GM23338 (cell line): ENCODE measurements at regions not wholly inside any gene's neighbourhood (a gene's known extent, or its start where the extent isn't known, plus 50 kb on each side); places are given as distances from the start of the nearest gene placed in this dataset.

Experiments
- ATAC-seq: fragments of 200-7000 bp; cut with Tn5 transposase; 3 replicates; pipeline ENCODE4 v1.9.1; 2020
- DNase-seq: peaks from one replicate; pipeline ENCODE4 v3.0.0-alpha.2; 2015; ENCODE audit warnings: low spot score
- H2AFZ ChIP-seq: fragments of 200-600 bp; sonication (generic); 2 replicates; pipeline ENCODE4 v1.8.0; 2016; ENCODE audit warnings: antibody characterized with exemption, mild to moderate bottlenecking, moderate library complexity
- H3F3A ChIP-seq: fragments of 200-600 bp; sonication (generic); replicated peaks from 2 replicates; pipeline ENCODE4 v1.8.0; 2017; ENCODE audit warnings: antibody characterized with exemption, mixed run types, low read depth
- H3K27ac ChIP-seq: fragments of 200-600 bp; sonication (generic); 2 replicates; pipeline ENCODE4 v1.6.1; 2016; ENCODE audit warnings: low read depth
- H3K27me3 ChIP-seq: fragments of 200-600 bp; sonication (generic); 2 replicates; pipeline ENCODE4 v1.8.0; 2016; ENCODE audit warnings: mild to moderate bottlenecking, mixed run types, moderate library complexity; ENCODE audit not compliant: insufficient read depth
- H3K36me3 ChIP-seq: fragments of 200-600 bp; sonication (generic); 2 replicates; pipeline ENCODE4 v1.8.0; 2016; ENCODE audit warnings: mild to moderate bottlenecking; ENCODE audit not compliant: insufficient read depth
- H3K4me1 ChIP-seq: fragments of 200-600 bp; sonication (generic); 2 replicates; pipeline ENCODE4 v1.8.0; 2016; ENCODE audit warnings: mild to moderate bottlenecking, moderate library complexity; ENCODE audit not compliant: insufficient read depth
- H3K4me2 ChIP-seq: fragments of 200-600 bp; sonication (generic); 2 replicates; pipeline ENCODE4 v1.7.1; 2017; ENCODE audit warnings: mixed run types
- H3K4me3 ChIP-seq: fragments of 200-600 bp; sonication (generic); 2 replicates; pipeline ENCODE4 v1.6.1; 2016; ENCODE audit warnings: mixed run types
- H3K79me2 ChIP-seq: fragments of 200-600 bp; sonication (generic); replicated peaks from 2 replicates; pipeline ENCODE4 v1.8.0; 2017; ENCODE audit warnings: mild to moderate bottlenecking; ENCODE audit not compliant: insufficient read depth
- H3K9me2 ChIP-seq: fragments of 200-600 bp; sonication (generic); 2 replicates; pipeline ENCODE4 v1.8.0; 2017; ENCODE audit not compliant: insufficient read depth
- H4K20me1 ChIP-seq: fragments of 200-600 bp; sonication (generic); replicated peaks from 2 replicates; pipeline ENCODE4 v1.8.0; 2017; ENCODE audit warnings: mild to moderate bottlenecking; ENCODE audit not compliant: insufficient read depth
- H3K27ac Mint-ChIP-seq: 2 replicates; pipeline ENCODE4 v1.8.0; 2020; ENCODE audit warnings: inconsistent platforms, mild to moderate bottlenecking, moderate library complexity, mixed read lengths
- H3K27me3 Mint-ChIP-seq: 3 replicates; pipeline ENCODE4 v1.8.0; 2022; ENCODE audit warnings: low read depth, mild to moderate bottlenecking, moderate library complexity, mixed read lengths, inconsistent platforms; ENCODE audit not compliant: insufficient read depth, poor library complexity
- H3K36me3 Mint-ChIP-seq: 3 replicates; pipeline ENCODE4 v1.8.0; 2021; ENCODE audit warnings: low read depth, mild to moderate bottlenecking, inconsistent platforms, moderate library complexity, mixed read lengths
- H3K4me1 Mint-ChIP-seq: 3 replicates; pipeline ENCODE4 v1.8.0; 2020; ENCODE audit warnings: mild to moderate bottlenecking, inconsistent platforms, mixed read lengths
- H3K4me3 Mint-ChIP-seq: 3 replicates; pipeline ENCODE4 v1.8.0; 2021; ENCODE audit warnings: moderate library complexity, mild to moderate bottlenecking, inconsistent platforms, mixed read lengths
- H3K9me3 Mint-ChIP-seq: 3 replicates; pipeline ENCODE4 v1.8.0; 2020; ENCODE audit warnings: moderate library complexity, mild to moderate bottlenecking, inconsistent platforms, mixed read lengths
- POLR2AphosphoS5 ChIP-seq: IDR thresholded peaks from 2 replicates; pipeline ENCODE4 v1.6.1; 2016; ENCODE audit warnings: antibody characterized with exemption, low read depth
- TF ChIP-seq, protein P1 (sequence below): fragments of 250-450 bp; sonication (Bioruptor Pico); IDR thresholded peaks from 2 replicates; pipeline ENCODE4 v1.5.0; 2020; ENCODE audit warnings: mild to moderate bottlenecking, moderate library complexity
- TF ChIP-seq, protein P2 (sequence below), 2 experiments: fragments of 200-600 bp in 1 of 2; sonication (generic) in 1 of 2; conservative IDR thresholded peaks; 2 replicates each; pipeline versions ENCODE4 v1.5.1 to v1.6.1; 2016 to 2017; ENCODE audit warnings: antibody characterized with exemption in 2 of 2, low read depth in 2 of 2, mild to moderate bottlenecking in 2 of 2, moderate library complexity in 1 of 2

DNA sequence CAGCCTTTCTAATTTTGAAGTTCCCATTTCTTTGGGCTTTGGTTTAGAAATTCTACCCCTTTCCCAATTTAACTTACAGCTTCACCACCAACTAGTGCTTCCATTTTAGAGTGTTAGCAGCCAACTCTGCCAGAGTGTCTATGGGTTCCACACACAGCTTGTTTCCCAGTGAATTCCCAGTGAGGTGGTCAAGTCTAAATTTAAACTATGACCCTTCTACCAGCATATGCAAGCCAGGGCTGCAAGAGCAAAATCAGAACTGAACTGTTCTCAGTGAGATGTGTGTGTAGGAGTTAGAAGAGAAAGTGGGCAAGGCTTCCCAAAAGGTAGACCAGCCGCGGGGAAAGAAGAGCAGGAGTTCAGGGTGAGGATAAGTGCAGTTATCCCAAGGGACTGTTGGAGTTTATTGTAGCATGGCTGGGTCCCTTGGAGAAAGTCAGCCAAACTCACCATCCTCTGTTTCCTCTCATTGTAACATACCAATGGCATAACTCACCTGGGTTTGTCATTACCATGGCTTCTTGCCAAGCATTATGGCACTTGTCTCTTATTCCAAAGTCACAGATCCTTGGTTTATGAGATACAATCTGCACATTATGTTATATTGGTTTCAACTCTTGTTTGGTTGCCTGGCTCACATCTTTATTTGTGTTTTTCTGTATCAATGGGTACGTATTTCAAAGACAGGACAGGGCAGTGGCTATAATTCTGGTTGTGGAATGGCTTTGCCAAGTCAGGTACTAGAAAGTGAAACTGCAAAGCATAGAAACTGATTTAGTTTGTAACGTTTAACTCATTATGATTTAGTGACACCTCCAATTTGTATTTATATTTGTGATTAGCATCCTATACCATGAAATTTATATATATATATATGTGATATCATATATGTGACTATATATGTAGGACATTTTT is 130.2 kb upstream of the UMPS start:
- no peak for DNase-seq
- Histone ChIP-seq H3K4me3 (no peak overlapping the region), H3K79me2 (no peaks in the 10 kb centered on the region), H3K4me2 (no peak overlapping the region), H3K4me1 (no peaks in the 10 kb centered on the region), H2AFZ (no peak overlapping the region), H3F3A (no peaks in the 10 kb centered on the region), H3K27me3 (no peaks in the 10 kb centered on the region), H3K9me2 (no peaks in the 10 kb centered on the region), H4K20me1 (no peaks in the 10 kb centered on the region), H3K27ac (no peak overlapping the region), H3K36me3 (no peaks in the 10 kb centered on the region)
- no peak overlapping the region for H3K4me3 Mint-ChIP-seq
- no peak for ATAC-seq
- peaks cover 7% of the 10 kb centered on the region; the same call in 2 of the 3 replicates for H3K4me1 Mint-ChIP-seq
- no peak overlapping the region for H3K27ac Mint-ChIP-seq
- H3K36me3 Mint-ChIP-seq = no peaks in the 10 kb centered on the region
- no peak for TF ChIP-seq POLR2AphosphoS5
- TF ChIP-seq, protein P1, sequence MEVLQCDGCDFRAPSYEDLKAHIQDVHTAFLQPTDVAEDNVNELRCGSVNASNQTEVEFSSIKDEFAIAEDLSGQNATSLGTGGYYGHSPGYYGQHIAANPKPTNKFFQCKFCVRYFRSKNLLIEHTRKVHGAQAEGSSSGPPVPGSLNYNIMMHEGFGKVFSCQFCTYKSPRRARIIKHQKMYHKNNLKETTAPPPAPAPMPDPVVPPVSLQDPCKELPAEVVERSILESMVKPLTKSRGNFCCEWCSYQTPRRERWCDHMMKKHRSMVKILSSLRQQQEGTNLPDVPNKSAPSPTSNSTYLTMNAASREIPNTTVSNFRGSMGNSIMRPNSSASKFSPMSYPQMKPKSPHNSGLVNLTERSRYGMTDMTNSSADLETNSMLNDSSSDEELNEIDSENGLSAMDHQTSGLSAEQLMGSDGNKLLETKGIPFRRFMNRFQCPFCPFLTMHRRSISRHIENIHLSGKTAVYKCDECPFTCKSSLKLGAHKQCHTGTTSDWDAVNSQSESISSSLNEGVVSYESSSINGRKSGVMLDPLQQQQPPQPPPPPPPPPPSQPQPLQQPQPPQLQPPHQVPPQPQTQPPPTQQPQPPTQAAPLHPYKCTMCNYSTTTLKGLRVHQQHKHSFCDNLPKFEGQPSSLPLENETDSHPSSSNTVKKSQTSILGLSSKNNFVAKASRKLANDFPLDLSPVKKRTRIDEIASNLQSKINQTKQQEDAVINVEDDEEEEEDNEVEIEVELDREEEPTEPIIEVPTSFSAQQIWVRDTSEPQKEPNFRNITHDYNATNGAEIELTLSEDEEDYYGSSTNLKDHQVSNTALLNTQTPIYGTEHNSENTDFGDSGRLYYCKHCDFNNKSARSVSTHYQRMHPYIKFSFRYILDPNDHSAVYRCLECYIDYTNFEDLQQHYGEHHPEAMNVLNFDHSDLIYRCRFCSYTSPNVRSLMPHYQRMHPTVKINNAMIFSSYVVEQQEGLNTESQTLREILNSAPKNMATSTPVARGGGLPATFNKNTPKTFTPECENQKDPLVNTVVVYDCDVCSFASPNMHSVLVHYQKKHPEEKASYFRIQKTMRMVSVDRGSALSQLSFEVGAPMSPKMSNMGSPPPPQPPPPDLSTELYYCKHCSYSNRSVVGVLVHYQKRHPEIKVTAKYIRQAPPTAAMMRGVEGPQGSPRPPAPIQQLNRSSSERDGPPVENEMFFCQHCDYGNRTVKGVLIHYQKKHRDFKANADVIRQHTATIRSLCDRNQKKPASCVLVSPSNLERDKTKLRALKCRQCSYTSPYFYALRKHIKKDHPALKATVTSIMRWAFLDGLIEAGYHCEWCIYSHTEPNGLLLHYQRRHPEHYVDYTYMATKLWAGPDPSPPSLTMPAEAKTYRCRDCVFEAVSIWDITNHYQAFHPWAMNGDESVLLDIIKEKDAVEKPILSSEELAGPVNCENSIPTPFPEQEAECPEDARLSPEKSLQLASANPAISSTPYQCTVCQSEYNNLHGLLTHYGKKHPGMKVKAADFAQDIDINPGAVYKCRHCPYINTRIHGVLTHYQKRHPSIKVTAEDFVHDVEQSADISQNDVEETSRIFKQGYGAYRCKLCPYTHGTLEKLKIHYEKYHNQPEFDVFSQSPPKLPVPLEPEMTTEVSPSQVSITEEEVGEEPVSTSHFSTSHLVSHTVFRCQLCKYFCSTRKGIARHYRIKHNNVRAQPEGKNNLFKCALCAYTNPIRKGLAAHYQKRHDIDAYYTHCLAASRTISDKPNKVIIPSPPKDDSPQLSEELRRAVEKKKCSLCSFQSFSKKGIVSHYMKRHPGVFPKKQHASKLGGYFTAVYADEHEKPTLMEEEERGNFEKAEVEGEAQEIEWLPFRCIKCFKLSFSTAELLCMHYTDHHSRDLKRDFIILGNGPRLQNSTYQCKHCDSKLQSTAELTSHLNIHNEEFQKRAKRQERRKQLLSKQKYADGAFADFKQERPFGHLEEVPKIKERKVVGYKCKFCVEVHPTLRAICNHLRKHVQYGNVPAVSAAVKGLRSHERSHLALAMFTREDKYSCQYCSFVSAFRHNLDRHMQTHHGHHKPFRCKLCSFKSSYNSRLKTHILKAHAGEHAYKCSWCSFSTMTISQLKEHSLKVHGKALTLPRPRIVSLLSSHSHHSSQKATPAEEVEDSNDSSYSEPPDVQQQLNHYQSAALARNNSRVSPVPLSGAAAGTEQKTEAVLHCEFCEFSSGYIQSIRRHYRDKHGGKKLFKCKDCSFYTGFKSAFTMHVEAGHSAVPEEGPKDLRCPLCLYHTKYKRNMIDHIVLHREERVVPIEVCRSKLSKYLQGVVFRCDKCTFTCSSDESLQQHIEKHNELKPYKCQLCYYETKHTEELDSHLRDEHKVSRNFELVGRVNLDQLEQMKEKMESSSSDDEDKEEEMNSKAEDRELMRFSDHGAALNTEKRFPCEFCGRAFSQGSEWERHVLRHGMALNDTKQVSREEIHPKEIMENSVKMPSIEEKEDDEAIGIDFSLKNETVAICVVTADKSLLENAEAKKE = no peak
- TF ChIP-seq, protein P2, sequence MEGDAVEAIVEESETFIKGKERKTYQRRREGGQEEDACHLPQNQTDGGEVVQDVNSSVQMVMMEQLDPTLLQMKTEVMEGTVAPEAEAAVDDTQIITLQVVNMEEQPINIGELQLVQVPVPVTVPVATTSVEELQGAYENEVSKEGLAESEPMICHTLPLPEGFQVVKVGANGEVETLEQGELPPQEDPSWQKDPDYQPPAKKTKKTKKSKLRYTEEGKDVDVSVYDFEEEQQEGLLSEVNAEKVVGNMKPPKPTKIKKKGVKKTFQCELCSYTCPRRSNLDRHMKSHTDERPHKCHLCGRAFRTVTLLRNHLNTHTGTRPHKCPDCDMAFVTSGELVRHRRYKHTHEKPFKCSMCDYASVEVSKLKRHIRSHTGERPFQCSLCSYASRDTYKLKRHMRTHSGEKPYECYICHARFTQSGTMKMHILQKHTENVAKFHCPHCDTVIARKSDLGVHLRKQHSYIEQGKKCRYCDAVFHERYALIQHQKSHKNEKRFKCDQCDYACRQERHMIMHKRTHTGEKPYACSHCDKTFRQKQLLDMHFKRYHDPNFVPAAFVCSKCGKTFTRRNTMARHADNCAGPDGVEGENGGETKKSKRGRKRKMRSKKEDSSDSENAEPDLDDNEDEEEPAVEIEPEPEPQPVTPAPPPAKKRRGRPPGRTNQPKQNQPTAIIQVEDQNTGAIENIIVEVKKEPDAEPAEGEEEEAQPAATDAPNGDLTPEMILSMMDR (conservative IDR thresholded peaks at IDR 0.05; ENCODE audit: low read depth in 2 of 2) = no peak
- H3K27me3 Mint-ChIP-seq = peaks cover 3% of the 10 kb centered on the region
- H3K9me3 Mint-ChIP-seq = no peaks in the 10 kb centered on the region
